H1 (cell line): ENCODE measurements at regions not wholly inside any gene's neighbourhood (a gene's known extent, or its start where the extent isn't known, plus 50 kb on each side); places are given as distances from the start of the nearest gene placed in this dataset.

Experiments
- KDM1A ChIP-seq: fragments of 200-600, 300-600 bp; sonication (generic); IDR thresholded peaks from 2 replicates; pipeline ENCODE4 v1.7.1; 2016; ENCODE audit warnings: mild to moderate bottlenecking, low read length, borderline replicate concordance
- MAFK ChIP-seq: IDR thresholded peaks from 2 replicates; pipeline ENCODE4 v1.6.1; 2012; ENCODE audit warnings: low read depth, mild to moderate bottlenecking, improper control_type of control experiment, low read length
- NRF1 ChIP-seq: IDR thresholded peaks from 2 replicates; pipeline ENCODE4 v1.6.1; 2011; ENCODE audit warnings: mild to moderate bottlenecking, low read depth, low read length, improper control_type of control experiment
- SAP30 ChIP-seq: fragments of 300-600 bp; sonication (generic); IDR thresholded peaks from 2 replicates; pipeline ENCODE4 v1.7.1; 2012; ENCODE audit warnings: low read length, moderate library complexity, mild to moderate bottlenecking, inconsistent platforms; ENCODE audit not compliant: insufficient read depth, insufficient replicate concordance

GRCh38 chr3:81080608-81081007, 680.8 kb downstream of the GBE1 start (continued):
- TF ChIP-seq MAFK (no peak), KDM1A (no peak), NRF1 (no peak), SAP30 (no peak)
